GM18858 (cell line): ENCODE measurements at regions not wholly inside any gene's neighbourhood (a gene's known extent, or its start where the extent isn't known, plus 50 kb on each side); places are given as distances from the start of the nearest gene placed in this dataset.

Experiments used
- ATAC-seq: cut with Tn5 transposase; IDR thresholded peaks from one replicate; pipeline ENCODE4 v1.9.1; 2021; ENCODE audit not compliant: unreplicated experiment

GRCh38 chr22:25366408-25366807 lies 147.0 kb downstream of the CRYBB2 start:
- ATAC-seq: no peak

GRCh38 chr22:25366876-25367466 lies 147.5 kb downstream of the CRYBB2 start:
- no peak for ATAC-seq

- ATAC-seq: no peak
Measured at GRCh38 chr22:25367756-25368155, 148.3 kb downstream of the CRYBB2 start.

GRCh38 chr22:25368271-25368670 lies 148.8 kb downstream of the CRYBB2 start:
- no peak for ATAC-seq

- ATAC-seq: no peak
Measured at GRCh38 chr22:25369041-25369440, 149.6 kb downstream of the CRYBB2 start.

- ATAC-seq: no peak
Measured at GRCh38 chr22:25370322-25370721, 150.9 kb downstream of the CRYBB2 start.

- no peak for ATAC-seq
Measured at GRCh38 chr22:25372000-25372595, 152.7 kb downstream of the CRYBB2 start.

- ATAC-seq: no peak
Measured at GRCh38 chr22:25373961-25374360, 154.5 kb downstream of the CRYBB2 start.

GRCh38 chr22:25374869-25375268 lies 155.4 kb downstream of the CRYBB2 start:
- ATAC-seq: no peak

GRCh38 chr22:25375683-25376082 lies 156.2 kb downstream of the CRYBB2 start:
- ATAC-seq: no peak

GRCh38 chr22:25377699-25378098 lies 158.3 kb downstream of the CRYBB2 start:
- ATAC-seq: no peak

- no peak for ATAC-seq
Measured at GRCh38 chr22:25380122-25380747, 160.8 kb downstream of the CRYBB2 start.

GRCh38 chr22:25382762-25383161 lies 163.3 kb downstream of the CRYBB2 start:
- no peak for ATAC-seq

- ATAC-seq: no peak
Measured at GRCh38 chr22:25383278-25383820, 163.9 kb downstream of the CRYBB2 start.

- ATAC-seq: no peak
Measured at GRCh38 chr22:25383892-25384291, 164.5 kb downstream of the CRYBB2 start.

- ATAC-seq: no peak
Measured at GRCh38 chr22:25386538-25386884, 167.1 kb downstream of the CRYBB2 start.

GRCh38 chr22:25388415-25388814 lies 169.0 kb downstream of the CRYBB2 start:
- ATAC-seq: no peak

- no peak for ATAC-seq
Measured at GRCh38 chr22:25388866-25389540, 169.6 kb downstream of the CRYBB2 start.

GRCh38 chr22:25389541-25389919 lies 170.1 kb downstream of the CRYBB2 start:
- no peak for ATAC-seq

GRCh38 chr22:25390297-25391240 lies 171.1 kb downstream of the CRYBB2 start:
- no peak for ATAC-seq

GRCh38 chr22:25392584-25392983 lies 171.9 kb upstream of the GRK3 start:
- no peak for ATAC-seq
